HAP-1 (cell line): ENCODE measurements at regions not wholly inside any gene's neighbourhood (a gene's known extent, or its start where the extent isn't known, plus 50 kb on each side); places are given as distances from the start of the nearest gene placed in this dataset.
"Not testable (repeated sequence)": the region's sequence is repeated elsewhere in the genome, so short reads cannot be mapped to it uniquely, and the experiment has no call there.

Experiments used
- DNase-seq, 2 experiments: peaks; one replicate each; pipeline ENCODE4 v3.0.0-alpha.2; 2016 to 2020; ENCODE audit warnings: low spot score in 2 of 2
- H3K27me3 ChIP-seq: fragments of 250-450 bp; sonication (Bioruptor Pico); 2 replicates; pipeline ENCODE4 v1.5.1; 2020; ENCODE audit warnings: low read depth, mild to moderate bottlenecking, moderate library complexity
- H3K36me3 ChIP-seq: fragments of 250-450 bp; sonication (Bioruptor Pico); replicated peaks from 2 replicates; pipeline ENCODE4 v1.5.1; 2020; ENCODE audit warnings: mild to moderate bottlenecking
- H3K4me1 ChIP-seq: fragments of 250-450 bp; sonication (Bioruptor Pico); 2 replicates; pipeline ENCODE4 v1.5.1; 2020; ENCODE audit warnings: mild to moderate bottlenecking
- H3K4me3 ChIP-seq: fragments of 250-450 bp; sonication (Bioruptor Pico); 2 replicates; pipeline ENCODE4 v1.5.1; 2020; ENCODE audit warnings: mild to moderate bottlenecking, moderate library complexity
- H3K9me3 ChIP-seq: fragments of 250-450 bp; sonication (Bioruptor Pico); 2 replicates; pipeline ENCODE4 v1.5.1; 2020; ENCODE audit warnings: mild to moderate bottlenecking, moderate library complexity
- in situ Hi-C: fragments of 300-500 bp; cut with MboI; formaldehyde crosslinking; loops from 3 replicates; pipeline ENCODE4 v1.14.3; 2020; ENCODE audit warnings: low sequenced_read_pairs, inconsistent platforms, mixed read lengths

DNA sequence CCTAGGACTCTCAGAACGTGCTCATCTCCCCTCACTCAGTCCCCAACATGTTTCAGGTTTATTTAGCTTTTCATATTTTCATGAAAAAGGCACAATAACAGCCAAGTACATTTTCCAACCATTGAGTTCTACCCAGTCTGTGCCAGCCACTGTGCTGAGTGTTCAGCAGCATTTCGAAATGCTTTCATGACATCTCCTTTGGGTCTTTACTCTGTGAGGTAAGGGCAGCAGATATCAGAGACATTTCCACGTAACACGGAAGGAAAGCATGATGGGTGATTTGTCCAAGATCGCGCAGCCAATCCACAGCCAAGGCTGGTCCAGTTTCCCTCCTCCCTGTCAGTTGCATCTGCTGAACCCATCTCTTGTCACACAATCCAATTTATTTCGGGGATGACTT, 192.6 kb upstream of the IRF2BP2 start:
- H3K4me1 ChIP-seq, H3K27me3 ChIP-seq, DNase-seq, H3K4me3 ChIP-seq, in situ Hi-C loops, H3K36me3 ChIP-seq, H3K9me3 ChIP-seq: not testable (repeated sequence)

DNA sequence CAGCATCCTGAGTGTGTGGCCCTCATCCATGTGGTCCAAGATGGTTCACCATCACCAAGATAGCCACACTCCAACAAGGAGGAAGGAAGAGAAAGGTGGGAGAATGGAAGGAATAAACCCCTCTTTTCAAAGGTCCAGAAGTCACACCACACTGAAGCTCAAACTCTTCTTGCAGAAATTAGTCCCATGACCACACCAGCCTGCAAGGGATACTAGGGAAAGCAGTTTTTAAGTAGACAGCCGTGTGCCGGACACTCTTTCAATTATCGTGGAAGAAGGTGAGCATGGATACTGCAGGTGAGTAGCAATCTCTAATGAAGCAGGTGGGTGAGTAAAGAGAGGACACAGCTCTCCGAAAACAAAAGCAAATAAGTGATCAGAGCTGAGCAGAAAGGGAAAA, 191.7 kb upstream of the IRF2BP2 start:
- DNase-seq, H3K9me3 ChIP-seq, H3K36me3 ChIP-seq, in situ Hi-C loops, H3K4me3 ChIP-seq, H3K27me3 ChIP-seq, H3K4me1 ChIP-seq: not testable (repeated sequence)

DNA sequence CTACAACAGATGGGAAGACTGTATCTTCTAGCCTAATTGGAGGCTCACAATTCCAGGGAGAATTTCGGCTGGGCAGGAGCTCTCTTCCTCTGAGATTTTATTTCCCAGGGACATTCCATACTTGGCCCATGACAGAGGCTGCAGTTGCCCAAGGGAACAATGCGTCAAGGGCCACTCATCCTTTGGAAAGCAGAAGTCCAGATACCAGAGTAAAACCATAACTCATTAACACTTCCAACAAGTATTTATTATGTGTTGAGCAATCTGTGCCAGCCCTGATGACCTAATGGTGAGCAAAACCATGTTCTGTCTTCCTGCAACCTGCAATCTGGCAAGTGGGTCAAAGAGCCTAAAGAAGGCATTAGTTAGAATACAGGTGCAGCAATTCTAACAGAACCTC, 191.2 kb upstream of the IRF2BP2 start:
- H3K9me3 ChIP-seq, H3K36me3 ChIP-seq, H3K27me3 ChIP-seq, H3K4me3 ChIP-seq, H3K4me1 ChIP-seq, in situ Hi-C loops, DNase-seq: not testable (repeated sequence)

DNA sequence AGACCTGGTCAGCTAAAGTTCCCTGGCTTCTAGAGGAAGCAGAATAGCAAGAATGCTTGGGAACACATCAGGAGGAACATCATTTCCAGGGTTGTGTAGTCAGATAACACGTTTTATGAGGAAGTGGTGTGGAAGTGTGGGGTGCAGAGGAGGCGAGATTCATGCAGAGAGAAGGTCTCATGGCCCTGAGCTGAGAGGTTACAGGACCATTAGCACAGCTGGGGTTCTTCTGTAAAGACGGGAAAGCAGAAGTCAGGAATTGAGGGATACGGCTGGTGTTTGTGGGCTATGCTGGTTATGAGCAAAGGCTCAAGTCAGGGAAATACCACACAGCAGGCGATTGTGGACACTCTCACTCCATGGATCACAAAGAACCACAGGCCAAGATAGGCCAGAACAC, 190.6 kb upstream of the IRF2BP2 start:
- H3K36me3 ChIP-seq, in situ Hi-C loops, DNase-seq, H3K9me3 ChIP-seq, H3K4me3 ChIP-seq, H3K4me1 ChIP-seq, H3K27me3 ChIP-seq: not testable (repeated sequence)

GRCh38 chr1:234799021-234799689, 189.2 kb upstream of the IRF2BP2 start:
- H3K4me3 ChIP-seq, DNase-seq, H3K9me3 ChIP-seq, H3K4me1 ChIP-seq, H3K36me3 ChIP-seq, in situ Hi-C loops, H3K27me3 ChIP-seq: not testable (repeated sequence)

GRCh38 chr1:234797216-234797615, 187.2 kb upstream of the IRF2BP2 start:
- DNase-seq, H3K9me3 ChIP-seq, H3K4me3 ChIP-seq, in situ Hi-C loops, H3K4me1 ChIP-seq, H3K27me3 ChIP-seq, H3K36me3 ChIP-seq: not testable (repeated sequence)

- in situ Hi-C loops, H3K4me1 ChIP-seq, H3K9me3 ChIP-seq, H3K27me3 ChIP-seq, DNase-seq, H3K4me3 ChIP-seq, H3K36me3 ChIP-seq: not testable (repeated sequence)
Measured at GRCh38 chr1:234796438-234796792, 186.4 kb upstream of the IRF2BP2 start.

GRCh38 chr1:234795711-234796437, 185.9 kb upstream of the IRF2BP2 start:
- H3K36me3 ChIP-seq, H3K27me3 ChIP-seq, DNase-seq, H3K4me3 ChIP-seq, in situ Hi-C loops, H3K9me3 ChIP-seq, H3K4me1 ChIP-seq: not testable (repeated sequence)

GRCh38 chr1:234795007-234795406, 185.0 kb upstream of the IRF2BP2 start:
- H3K4me3 ChIP-seq, in situ Hi-C loops, H3K36me3 ChIP-seq, H3K4me1 ChIP-seq, H3K9me3 ChIP-seq, H3K27me3 ChIP-seq, DNase-seq: not testable (repeated sequence)

DNA sequence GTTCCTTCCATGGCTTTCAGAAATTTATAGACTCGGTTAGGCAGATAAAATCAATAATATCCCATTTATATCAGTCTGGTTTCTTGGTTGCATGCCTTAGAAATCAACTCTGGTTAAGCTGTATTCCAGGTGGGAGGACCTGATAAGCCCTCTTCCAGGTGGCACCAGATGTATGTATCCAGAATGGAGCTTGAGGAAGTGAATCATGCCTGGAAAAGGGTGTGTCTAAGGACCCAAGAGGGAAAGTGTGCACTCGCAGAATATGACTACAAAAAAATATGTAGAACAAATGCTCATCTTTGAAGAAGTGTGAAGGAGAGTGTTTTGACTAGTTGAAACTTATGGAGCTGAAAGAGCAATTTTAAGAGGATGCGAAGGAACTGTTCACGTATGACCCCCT, 184.5 kb upstream of the IRF2BP2 start:
- in situ Hi-C loops, H3K27me3 ChIP-seq, DNase-seq, H3K36me3 ChIP-seq, H3K4me1 ChIP-seq, H3K4me3 ChIP-seq, H3K9me3 ChIP-seq: not testable (repeated sequence)

DNA sequence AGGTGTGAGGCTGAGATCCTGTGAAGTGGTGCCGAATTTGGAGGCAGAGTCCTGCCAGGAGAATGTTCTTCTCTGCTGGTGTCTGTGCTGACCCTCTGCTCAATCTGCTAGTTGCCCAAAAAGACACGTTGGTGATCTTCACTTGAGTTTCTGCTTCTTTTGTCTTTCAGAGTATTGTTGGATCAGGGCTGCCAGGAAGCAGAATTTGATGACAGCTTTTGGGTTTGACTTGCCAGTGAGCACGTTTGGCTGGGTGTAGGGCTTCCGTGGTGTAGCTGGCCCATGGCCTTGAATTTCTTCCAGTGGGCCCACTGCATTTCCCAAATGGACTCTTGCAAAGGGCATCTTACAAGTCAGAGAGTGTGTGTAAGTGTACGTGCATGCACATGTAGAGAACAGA, 183.9 kb upstream of the IRF2BP2 start:
- DNase-seq, in situ Hi-C loops, H3K27me3 ChIP-seq, H3K4me3 ChIP-seq, H3K9me3 ChIP-seq, H3K4me1 ChIP-seq, H3K36me3 ChIP-seq: not testable (repeated sequence)

GRCh38 chr1:234792221-234792864, 182.4 kb upstream of the IRF2BP2 start:
- DNase-seq, H3K4me3 ChIP-seq, H3K36me3 ChIP-seq, in situ Hi-C loops, H3K9me3 ChIP-seq, H3K27me3 ChIP-seq, H3K4me1 ChIP-seq: not testable (repeated sequence)

GRCh38 chr1:234791615-234792014, 181.6 kb upstream of the IRF2BP2 start:
- DNase-seq, H3K4me1 ChIP-seq, in situ Hi-C loops, H3K36me3 ChIP-seq, H3K4me3 ChIP-seq, H3K27me3 ChIP-seq, H3K9me3 ChIP-seq: not testable (repeated sequence)

DNA sequence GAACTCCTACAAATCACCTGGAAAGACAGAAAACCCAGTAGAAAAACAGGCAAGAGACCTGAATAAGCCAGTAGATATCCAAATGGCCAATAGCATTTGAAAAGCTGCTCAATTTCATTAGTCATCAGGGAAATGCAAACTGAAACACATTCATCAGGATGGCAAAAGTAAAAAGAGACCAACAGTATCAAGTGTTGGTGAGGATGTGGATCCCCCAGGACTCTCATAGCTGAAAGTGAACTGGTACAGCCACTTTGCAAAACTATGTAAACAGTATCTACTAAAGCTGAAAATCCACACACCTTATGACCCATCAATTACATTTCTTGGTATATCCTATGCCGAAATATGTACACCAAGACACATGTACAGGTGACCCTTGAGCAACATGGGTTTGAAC, 180.4 kb upstream of the IRF2BP2 start:
- H3K4me3 ChIP-seq, H3K27me3 ChIP-seq, H3K9me3 ChIP-seq, in situ Hi-C loops, H3K36me3 ChIP-seq, H3K4me1 ChIP-seq, DNase-seq: not testable (repeated sequence)
